Endodermal cell (in vitro differentiated cells): ENCODE measurements at regions not wholly inside any gene's neighbourhood (a gene's known extent, or its start where the extent isn't known, plus 50 kb on each side); places are given as distances from the start of the nearest gene placed in this dataset.

Source experiments
- DNase-seq: peaks from one replicate; pipeline ENCODE4 v3.0.0-alpha.2; 2017
- H3K27ac ChIP-seq: 2 replicates; pipeline ENCODE4 v1.5.1; 2013; ENCODE audit warnings: mild to moderate bottlenecking, low read depth, low read length, moderate library complexity
- H3K27me3 ChIP-seq: 2 replicates; pipeline ENCODE4 v1.6.1; 2013; ENCODE audit warnings: mild to moderate bottlenecking, low read length, moderate library complexity; ENCODE audit not compliant: insufficient read depth, control insufficient read depth, poor library complexity, severe bottlenecking
- H3K36me3 ChIP-seq: 2 replicates; pipeline ENCODE4 v1.7.0; 2013; ENCODE audit warnings: mild to moderate bottlenecking, low read length, moderate library complexity; ENCODE audit not compliant: control insufficient read depth, insufficient read depth
- H3K4me1 ChIP-seq: one replicate; pipeline ENCODE4 v1.7.0; 2013; ENCODE audit warnings: low read length; ENCODE audit not compliant: control insufficient read depth, insufficient read depth
- H3K4me3 ChIP-seq: 2 replicates; pipeline ENCODE4 v1.5.1; 2013; ENCODE audit warnings: mild to moderate bottlenecking, low read length, moderate library complexity
- H3K9ac ChIP-seq: 2 replicates; pipeline ENCODE4 v1.6.1; 2013; ENCODE audit warnings: mild to moderate bottlenecking, low read length, moderate library complexity; ENCODE audit not compliant: poor library complexity, severe bottlenecking; ENCODE audit errors: extremely low read depth
- H3K9me3 ChIP-seq: 2 replicates; pipeline ENCODE4 v1.6.1; 2013; ENCODE audit warnings: mild to moderate bottlenecking, low read length, moderate library complexity; ENCODE audit not compliant: control insufficient read depth
- H3K27ac Mint-ChIP-seq: 2 replicates; pipeline ENCODE4 v1.8.0; 2020; ENCODE audit warnings: mixed read lengths
- H3K27me3 Mint-ChIP-seq: 2 replicates; pipeline ENCODE4 v1.8.0; 2021; ENCODE audit warnings: mild to moderate bottlenecking, mixed read lengths; ENCODE audit not compliant: insufficient read depth
- H3K36me3 Mint-ChIP-seq: 2 replicates; pipeline ENCODE4 v1.8.0; 2020; ENCODE audit warnings: low read depth, mixed read lengths
- H3K4me1 Mint-ChIP-seq: 2 replicates; pipeline ENCODE4 v1.8.0; 2020; ENCODE audit warnings: mixed read lengths
- H3K4me3 Mint-ChIP-seq: 2 replicates; pipeline ENCODE4 v1.8.0; 2020; ENCODE audit warnings: mild to moderate bottlenecking, moderate library complexity, mixed read lengths
- H3K9me3 Mint-ChIP-seq: 2 replicates; pipeline ENCODE4 v1.8.0; 2020; ENCODE audit warnings: mild to moderate bottlenecking, mixed read lengths
- WGBS, 2 experiments: methylation state at CpG; one replicate each; pipeline versions ENCODE4 v1.1.5 to v1.1.7; 2013; ENCODE audit warnings: missing lambda C conversion rate in 2 of 2, mixed read lengths in 1 of 2; ENCODE audit not compliant: insufficient coverage in 1 of 2, insufficient read length in 1 of 2; 5-methylcytosine and 5-hydroxymethylcytosine counted together
- TF ChIP-seq, protein P1 (sequence below): fragments of 200-600 bp; sonication (generic); conservative IDR thresholded peaks from 2 replicates; pipeline ENCODE4 v1.5.0; 2021; ENCODE audit warnings: antibody characterized with exemption, mild to moderate bottlenecking

- no peak overlapping the region for H3K9ac ChIP-seq
- Mint-ChIP-seq H3K9me3 (peaks cover 11% of the 10 kb centered on the region), H3K36me3 (peaks cover 6% of the 10 kb centered on the region), H3K4me3 (no peak overlapping the region), H3K27ac (no peak overlapping the region), H3K4me1 (peaks cover 2% of the 10 kb centered on the region), H3K27me3 (no peaks in the 10 kb centered on the region)
- no peak overlapping the region for H3K27ac ChIP-seq
- peaks cover 17% of the 10 kb centered on the region for H3K9me3 ChIP-seq
- TF ChIP-seq, protein P1, sequence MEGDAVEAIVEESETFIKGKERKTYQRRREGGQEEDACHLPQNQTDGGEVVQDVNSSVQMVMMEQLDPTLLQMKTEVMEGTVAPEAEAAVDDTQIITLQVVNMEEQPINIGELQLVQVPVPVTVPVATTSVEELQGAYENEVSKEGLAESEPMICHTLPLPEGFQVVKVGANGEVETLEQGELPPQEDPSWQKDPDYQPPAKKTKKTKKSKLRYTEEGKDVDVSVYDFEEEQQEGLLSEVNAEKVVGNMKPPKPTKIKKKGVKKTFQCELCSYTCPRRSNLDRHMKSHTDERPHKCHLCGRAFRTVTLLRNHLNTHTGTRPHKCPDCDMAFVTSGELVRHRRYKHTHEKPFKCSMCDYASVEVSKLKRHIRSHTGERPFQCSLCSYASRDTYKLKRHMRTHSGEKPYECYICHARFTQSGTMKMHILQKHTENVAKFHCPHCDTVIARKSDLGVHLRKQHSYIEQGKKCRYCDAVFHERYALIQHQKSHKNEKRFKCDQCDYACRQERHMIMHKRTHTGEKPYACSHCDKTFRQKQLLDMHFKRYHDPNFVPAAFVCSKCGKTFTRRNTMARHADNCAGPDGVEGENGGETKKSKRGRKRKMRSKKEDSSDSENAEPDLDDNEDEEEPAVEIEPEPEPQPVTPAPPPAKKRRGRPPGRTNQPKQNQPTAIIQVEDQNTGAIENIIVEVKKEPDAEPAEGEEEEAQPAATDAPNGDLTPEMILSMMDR, result no peak
- H3K27me3 ChIP-seq, result no peaks in the 10 kb centered on the region
- no peaks in the 10 kb centered on the region for H3K36me3 ChIP-seq
- H3K4me3 ChIP-seq, result no peak overlapping the region
- no peaks in the 10 kb centered on the region for H3K4me1 ChIP-seq
- DNase-seq, result no peak
- WGBS, 2 experiments, result 98 to 100% methylated on average over 1 of the region's 1 CpG
Measured at GRCh38 chr2:196287523-196287922, 116.1 kb upstream of the STK17B start.

DNA sequence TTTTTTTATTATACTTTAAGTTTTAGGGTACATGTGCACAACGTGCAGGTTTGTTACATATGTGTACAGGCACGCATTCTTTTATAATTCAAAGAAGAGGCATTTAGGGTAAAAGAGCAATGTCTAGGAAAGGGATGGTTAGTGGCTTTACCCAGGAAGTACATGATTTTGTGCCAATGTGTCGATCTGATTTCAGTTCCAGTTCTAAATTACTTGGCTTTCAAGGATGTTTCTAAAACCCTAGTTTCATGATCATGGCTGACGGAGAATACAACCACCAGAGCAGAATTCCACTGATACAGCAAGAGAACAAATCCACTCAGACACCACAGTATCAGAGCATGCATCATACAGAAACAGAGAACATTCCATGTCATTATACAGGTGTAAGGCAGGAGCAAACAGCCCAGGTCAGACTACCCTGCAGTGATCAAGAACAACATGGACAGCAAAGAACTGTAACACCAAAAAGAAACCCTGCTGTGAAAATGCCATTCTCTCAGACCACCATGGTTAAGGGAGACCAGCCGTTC is 116.7 kb upstream of the STK17B start:
- Mint-ChIP-seq H3K4me3 (no peak overlapping the region), H3K9me3 (peaks cover 8% of the 10 kb centered on the region), H3K27me3 (no peaks in the 10 kb centered on the region), H3K36me3 (peaks cover 3% of the 10 kb centered on the region), H3K4me1 (no peaks in the 10 kb centered on the region), H3K27ac (no peak overlapping the region)
- no peaks in the 10 kb centered on the region for H3K4me1 ChIP-seq
- WGBS, 2 experiments, result 67 to 74% methylated on average over 3 to 5 of the region's 5 CpGs
- TF ChIP-seq, protein P1, result no peak
- H3K27ac ChIP-seq, result no peak overlapping the region
- no peak overlapping the region for H3K9ac ChIP-seq
- H3K9me3 ChIP-seq, result peaks cover 12% of the 10 kb centered on the region
- no peaks in the 10 kb centered on the region for H3K27me3 ChIP-seq
- no peak for DNase-seq
- no peaks in the 10 kb centered on the region for H3K36me3 ChIP-seq
- H3K4me3 ChIP-seq, result no peak overlapping the region

DNA sequence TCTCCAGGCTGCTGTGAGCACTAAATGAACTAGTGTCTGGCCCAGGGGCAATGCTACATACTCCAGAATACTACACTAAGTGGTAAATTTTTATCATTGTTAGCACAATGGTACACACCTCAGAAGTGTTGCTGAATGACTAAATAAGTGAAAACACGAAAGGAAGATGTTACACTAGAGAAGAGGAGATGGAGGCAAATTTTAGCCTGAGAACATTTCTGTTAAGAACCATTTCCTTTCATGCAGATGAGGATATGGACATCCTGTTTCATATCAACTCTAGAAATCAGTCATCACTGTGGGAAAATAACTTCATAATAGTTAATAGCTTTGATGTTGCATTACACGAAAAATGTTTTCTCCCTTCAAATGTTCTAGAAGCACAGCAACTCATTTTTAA is 117.6 kb upstream of the STK17B start:
- 87 to 100% methylated on average over 1 to 2 of the region's 2 CpGs for WGBS, 2 experiments
- TF ChIP-seq, protein P1, result no peak
- DNase-seq, result no peak

More for the DNA sequence above, 117.6 kb upstream of the STK17B start:
- no peak overlapping the region for H3K9ac ChIP-seq
- Mint-ChIP-seq H3K9me3 (peaks cover 1% of the 10 kb centered on the region), H3K4me3 (no peak overlapping the region), H3K27ac (no peak overlapping the region), H3K36me3 (peaks cover under 1% of the 10 kb centered on the region), H3K27me3 (no peaks in the 10 kb centered on the region), H3K4me1 (no peaks in the 10 kb centered on the region)
- H3K4me1 ChIP-seq, result no peaks in the 10 kb centered on the region
- H3K9me3 ChIP-seq, result peaks cover 3% of the 10 kb centered on the region
- H3K36me3 ChIP-seq, result no peaks in the 10 kb centered on the region
- no peak overlapping the region for H3K27ac ChIP-seq
- no peaks in the 10 kb centered on the region for H3K27me3 ChIP-seq
- no peak overlapping the region for H3K4me3 ChIP-seq
